ENCODE measurements at regions not wholly inside any gene's neighbourhood (a gene's known extent, or its start where the extent isn't known, plus 50 kb on each side); places are given as distances from the start of the nearest gene placed in this dataset.

- Histone ChIP-seq H2BK12ac (ENCODE audit: low read depth, low read length) (no peak overlapping the region), H3K18ac (ENCODE audit: extremely low read depth, low read length) (no peak overlapping the region), H3K36me3 (ENCODE audit: control insufficient read depth in 2 of 4, insufficient read depth in 4 of 4, low read length in 3 of 4) (no peaks in the 10 kb centered on the region), H3K4ac (replicated peaks; ENCODE audit: insufficient read length, low read depth, low read length) (no peak overlapping the region), H2BK15ac (ENCODE audit: low read length) (no peak overlapping the region), H4K5ac (ENCODE audit: insufficient read length, low read depth, low read length) (no peak overlapping the region), H3K9ac (replicated peaks in 1 of 4; ENCODE audit: extremely low read depth in 1 of 4, low read depth in 3 of 4, low read length in 3 of 4) (no peak overlapping the region), H3K79me2 (ENCODE audit: control insufficient read depth in 1 of 2, insufficient read depth in 2 of 2, low read length in 2 of 2) (no peaks in the 10 kb centered on the region), H2BK5ac (ENCODE audit: low read depth, low read length) (no peak overlapping the region), H3K4me2 (ENCODE audit: insufficient read depth in 1 of 2, low read depth in 2 of 2, low read length in 2 of 2) (no peak overlapping the region), H2BK120ac (replicated peaks; ENCODE audit: low read depth, low read length) (no peak overlapping the region), H2AFZ (ENCODE audit: low read length) (no peak overlapping the region), H3K27me3 (replicated peaks in 1 of 4; ENCODE audit: control insufficient read depth in 3 of 4, extremely low read depth in 1 of 4, insufficient read depth in 3 of 4, low read length in 3 of 4) (no peaks in the 10 kb centered on the region), H3K79me1 (ENCODE audit: low read depth, low read length) (no peaks in the 10 kb centered on the region), H3K4me3 (ENCODE audit: extremely low read depth in 1 of 4, insufficient read depth in 2 of 4, low read depth in 3 of 4, low read length in 4 of 4) (no peak overlapping the region), H3K56ac (replicated peaks; ENCODE audit: insufficient read length, low read depth, low read length) (no peak overlapping the region), H4K20me1 (replicated peaks in 1 of 2; ENCODE audit: control insufficient read depth in 1 of 2, insufficient read depth in 2 of 2, low read length in 2 of 2) (no peaks in the 10 kb centered on the region), H3K23ac (ENCODE audit: insufficient read length) (no peak overlapping the region), H4K91ac (replicated peaks; ENCODE audit: insufficient read length, low read length) (no peak overlapping the region), H3K4me1 (replicated peaks in 1 of 4; ENCODE audit: control insufficient read depth in 3 of 4, insufficient read depth in 4 of 4, low read length in 3 of 4) (peaks cover 0 to 4% (median 0%) of the 10 kb centered on the region in 4 experiments; a peak in 1 of 7 replicates), H3K14ac (ENCODE audit: insufficient read length) (no peak overlapping the region), H3K23me2 (ENCODE audit: low read depth, low read length) (no peaks in the 10 kb centered on the region), H2AK5ac (ENCODE audit: low read depth, low read length) (no peak overlapping the region), H3K27ac (ENCODE audit: low read depth, low read length) (no peak overlapping the region), H3K9me3 (ENCODE audit: insufficient read depth in 2 of 2, low read depth in 1 of 2, low read length in 1 of 2) (no peaks in the 10 kb centered on the region), H4K8ac (ENCODE audit: extremely low read depth, insufficient read depth, low read length) (no peak overlapping the region), H2BK20ac (ENCODE audit: low read length) (no peak overlapping the region)
- FAIRE-seq (no peak), DNase-seq (ENCODE audit: low read depth in 1 of 2, low spot score in 2 of 2) (no peak)
- ChIA-PET CTCF (ENCODE audit: partially characterized antibody) (no interaction called here), POLR2A (ENCODE audit: partially characterized antibody) (no interaction called here)
- 72% methylated on average over 1 of the region's 1 CpG; no CpG with 5 or more reads in 1 of the 2 experiments for WGBS, 2 experiments (ENCODE audit: extremely low coverage in 1 of 2, insufficient coverage in 1 of 2, insufficient read length in 1 of 2, insufficient replicate concordance in 2 of 2, low coverage in 1 of 2, low lambda C conversion rate in 2 of 2, missing lambda C conversion rate in 1 of 2)
- TF ChIP-seq TBP (IDR thresholded peaks at IDR 0.05; ENCODE audit: low read depth, low read length) (no peak), SIX5 (IDR thresholded peaks at IDR 0.05; ENCODE audit: low read depth, low read length) (no peak)
These were observed 621.8 kb downstream of the TMA16 start for GRCh38 chr4:164116286-164116685.

Data from H1 (cell line).